NOMO-1 treated with dmso at 0.1 percent for 144 hours (cell line): ENCODE measurements at regions not wholly inside any gene's neighbourhood (a gene's known extent, or its start where the extent isn't known, plus 50 kb on each side); places are given as distances from the start of the nearest gene placed in this dataset.
"Not testable (repeated sequence)": the region's sequence is repeated elsewhere in the genome, so short reads cannot be mapped to it uniquely, and the experiment has no call there.

Source experiments
- DNase-seq: peaks from one replicate; lab custom pipeline; 2025; ENCODE audit not compliant: unreplicated experiment; lab: John Stamatoyannopoulos, UW

GRCh38 chr12:93978553-93978952, 169.8 kb upstream of the PLXNC1 start:
- no peak for DNase-seq

GRCh38 chr12:93979189-93979588, 169.2 kb upstream of the PLXNC1 start:
- no peak for DNase-seq

GRCh38 chr12:93980711-93981110, 167.7 kb upstream of the PLXNC1 start:
- DNase-seq, result no peak

- no peak for DNase-seq
Measured at GRCh38 chr12:93981411-93981810, 167.0 kb upstream of the PLXNC1 start.

- no peak for DNase-seq
Measured at GRCh38 chr12:93982771-93983315, 165.5 kb upstream of the PLXNC1 start.

GRCh38 chr12:93984005-93984404, 164.4 kb upstream of the PLXNC1 start:
- no peak for DNase-seq

GRCh38 chr12:93989949-93990348, 158.4 kb upstream of the PLXNC1 start:
- no peak for DNase-seq

- no peak for DNase-seq
Measured at GRCh38 chr12:93990832-93991803, 157.3 kb upstream of the PLXNC1 start.

GRCh38 chr12:93991829-93992461, 156.4 kb upstream of the PLXNC1 start:
- DNase-seq, result no peak

GRCh38 chr12:93994721-93995120, 153.7 kb upstream of the PLXNC1 start:
- no peak for DNase-seq

- no peak for DNase-seq
Measured at GRCh38 chr12:93996321-93996720, 152.1 kb upstream of the PLXNC1 start.

GRCh38 chr12:94001691-94002090, 146.7 kb upstream of the PLXNC1 start:
- no peak for DNase-seq

- DNase-seq, result not testable (repeated sequence)
Measured at GRCh38 chr12:94002925-94003324, 145.5 kb upstream of the PLXNC1 start.

GRCh38 chr12:94007833-94008232, 140.5 kb upstream of the PLXNC1 start:
- DNase-seq, result not testable (repeated sequence)

GRCh38 chr12:94010307-94010706, 138.1 kb upstream of the PLXNC1 start:
- DNase-seq, result no peak

GRCh38 chr12:94012071-94012470, 136.3 kb upstream of the PLXNC1 start:
- no peak for DNase-seq

- peak; percentile 50 for DNase-seq
Measured at GRCh38 chr12:94012590-94012989, 135.8 kb upstream of the PLXNC1 start.

GRCh38 chr12:94017247-94017646, 131.1 kb upstream of the PLXNC1 start:
- DNase-seq, result not testable (repeated sequence)

GRCh38 chr12:94020335-94020734, 128.0 kb upstream of the PLXNC1 start:
- no peak for DNase-seq

GRCh38 chr12:94023879-94024278, 124.5 kb upstream of the PLXNC1 start:
- DNase-seq, result no peak

- no peak for DNase-seq
Measured at GRCh38 chr12:94025068-94025467, 123.3 kb upstream of the PLXNC1 start.

GRCh38 chr12:94025756-94026155, 122.6 kb upstream of the PLXNC1 start:
- DNase-seq, result peak; percentile 63
